Transverse colon (tissue), 4 donors: ENCODE measurements at regions not wholly inside any gene's neighbourhood (a gene's known extent, or its start where the extent isn't known, plus 50 kb on each side); places are given as distances from the start of the nearest gene placed in this dataset.

Experiments used
- DNase-seq: peaks from one replicate; pipeline ENCODE4 v3.0.0-alpha.2; 2019
- H3K27ac ChIP-seq, 4 donors: fragments of 200-600 bp; sonication (generic); 2 replicates each; pipeline ENCODE4 v1.5.1; 2016 to 2018; ENCODE audit warnings: inconsistent platforms in 4 of 4
- H3K27me3 ChIP-seq: fragments of 200-600 bp; sonication (generic); 2 replicates; pipeline ENCODE4 v1.5.1; 2017; ENCODE audit warnings: inconsistent platforms
- H3K36me3 ChIP-seq, 4 donors: fragments of 200-600 bp; sonication (generic); 2 replicates each; pipeline ENCODE4 v1.5.1; 2017 to 2019; ENCODE audit warnings: inconsistent platforms in 4 of 4
- H3K4me1 ChIP-seq, 4 donors: fragments of 200-600 bp; sonication (generic); 2 replicates each; pipeline ENCODE4 v1.5.1; 2017 to 2020; ENCODE audit warnings: inconsistent platforms in 4 of 4
- H3K4me3 ChIP-seq, 4 donors: fragments of 200-600 bp; sonication (generic); 1 replicate in 1 of 4; 2 replicates in 3 of 4; pipeline versions ENCODE4 v1.5.1 to v1.6.1; 2017 to 2019; ENCODE audit warnings: inconsistent platforms in 4 of 4
- H3K9me3 ChIP-seq, 2 donors: fragments of 200-600 bp; sonication (generic); 2 replicates each; pipeline ENCODE4 v1.5.1; 2017 to 2019; ENCODE audit warnings: inconsistent platforms in 2 of 2
- EP300 ChIP-seq: sonication (generic); formaldehyde crosslinking; IDR thresholded peaks from one replicate; pipeline ENCODE4 v1.6.1; 2017; ENCODE audit warnings: antibody characterized with exemption, low read depth
- POLR2A ChIP-seq: fragments of 450-650 bp; IDR thresholded peaks from one replicate; pipeline ENCODE4 v1.6.1; 2016; ENCODE audit warnings: antibody characterized with exemption, mild to moderate bottlenecking, moderate library complexity
- POLR2AphosphoS5 ChIP-seq, 3 donors: sonication (generic); formaldehyde crosslinking; IDR thresholded peaks; one replicate each; pipeline ENCODE4 v1.6.1; 2016; ENCODE audit warnings: antibody characterized with exemption in 3 of 3
- WGBS, 2 donors: methylation state at CpG; one replicate each; pipeline ENCODE4 v1.1.5; 2018; ENCODE audit warnings: low coverage in 1 of 2; 5-methylcytosine and 5-hydroxymethylcytosine counted together
- in situ Hi-C, 4 donors: fragments of 200-750 bp; cut with MboI; loops; one replicate each; pipeline versions ENCODE4 v1.15.0 to v1.15.1; 2017; ENCODE audit warnings: low sequenced_read_pairs in 3 of 4, low pct_ligation_motif_present in 1 of 4, low pct_unique_long_range_greater_than_20kb in 1 of 4
- intact Hi-C: fragments of 100-400 bp; cut with DNase I; formaldehyde crosslinking; loops from one replicate; pipeline ENCODE4 v1.15.1; 2023; ENCODE audit warnings: low total_unique reads
- TF ChIP-seq, protein P1 (sequence below), 5 experiments: fragments of 200-600 bp in 3 of 5; fragments of 450-650 bp in 2 of 5; sonication (generic) in 3 of 5; IDR thresholded peaks; 1 replicate in 2 of 5; 2 replicates in 3 of 5; pipeline ENCODE4 v1.5.1; 2016 to 2017; ENCODE audit warnings: antibody characterized with exemption in 5 of 5, inconsistent platforms in 3 of 5, mild to moderate bottlenecking in 2 of 5, moderate library complexity in 1 of 5

DNA sequence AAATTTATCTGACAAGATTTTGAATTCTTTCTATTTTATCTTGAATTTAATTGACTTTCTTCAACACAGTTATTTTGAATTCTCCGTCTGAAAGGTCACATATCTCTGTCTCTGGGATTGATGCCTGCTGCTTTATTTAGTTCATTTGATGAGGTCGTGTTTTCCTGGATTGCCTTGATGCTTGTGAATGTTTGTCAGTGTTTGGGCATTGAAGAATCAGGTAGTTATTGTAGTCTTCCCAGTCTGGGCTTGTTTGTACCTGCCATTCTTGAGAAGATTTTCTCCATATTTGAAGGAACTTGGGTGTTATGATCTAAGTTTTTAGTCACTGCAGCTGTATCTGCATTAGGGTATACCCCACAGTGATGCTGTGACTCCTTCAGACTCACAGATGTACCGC, 315.8 kb upstream of the DDHD1 start:
- Histone ChIP-seq H3K4me3 (no peak overlapping the region), H3K27me3 (no peaks in the 10 kb centered on the region), H3K27ac (no peak overlapping the region), H3K36me3 (no peaks in the 10 kb centered on the region), H3K9me3 (peaks cover 0 to 6% of the 10 kb centered on the region in 2 donors), H3K4me1 (no peaks in the 10 kb centered on the region)
- TF ChIP-seq, protein P1, sequence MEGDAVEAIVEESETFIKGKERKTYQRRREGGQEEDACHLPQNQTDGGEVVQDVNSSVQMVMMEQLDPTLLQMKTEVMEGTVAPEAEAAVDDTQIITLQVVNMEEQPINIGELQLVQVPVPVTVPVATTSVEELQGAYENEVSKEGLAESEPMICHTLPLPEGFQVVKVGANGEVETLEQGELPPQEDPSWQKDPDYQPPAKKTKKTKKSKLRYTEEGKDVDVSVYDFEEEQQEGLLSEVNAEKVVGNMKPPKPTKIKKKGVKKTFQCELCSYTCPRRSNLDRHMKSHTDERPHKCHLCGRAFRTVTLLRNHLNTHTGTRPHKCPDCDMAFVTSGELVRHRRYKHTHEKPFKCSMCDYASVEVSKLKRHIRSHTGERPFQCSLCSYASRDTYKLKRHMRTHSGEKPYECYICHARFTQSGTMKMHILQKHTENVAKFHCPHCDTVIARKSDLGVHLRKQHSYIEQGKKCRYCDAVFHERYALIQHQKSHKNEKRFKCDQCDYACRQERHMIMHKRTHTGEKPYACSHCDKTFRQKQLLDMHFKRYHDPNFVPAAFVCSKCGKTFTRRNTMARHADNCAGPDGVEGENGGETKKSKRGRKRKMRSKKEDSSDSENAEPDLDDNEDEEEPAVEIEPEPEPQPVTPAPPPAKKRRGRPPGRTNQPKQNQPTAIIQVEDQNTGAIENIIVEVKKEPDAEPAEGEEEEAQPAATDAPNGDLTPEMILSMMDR (IDR thresholded peaks at IDR 0.05), result no peak
- in situ Hi-C loops (no loop called here), intact Hi-C loops (no loop called here)
- WGBS, 2 donors, result 82% methylated on average over 3 of the region's 3 CpGs; no CpG with 5 or more reads in 1 of the 2 donors
- no peak for DNase-seq

DNA sequence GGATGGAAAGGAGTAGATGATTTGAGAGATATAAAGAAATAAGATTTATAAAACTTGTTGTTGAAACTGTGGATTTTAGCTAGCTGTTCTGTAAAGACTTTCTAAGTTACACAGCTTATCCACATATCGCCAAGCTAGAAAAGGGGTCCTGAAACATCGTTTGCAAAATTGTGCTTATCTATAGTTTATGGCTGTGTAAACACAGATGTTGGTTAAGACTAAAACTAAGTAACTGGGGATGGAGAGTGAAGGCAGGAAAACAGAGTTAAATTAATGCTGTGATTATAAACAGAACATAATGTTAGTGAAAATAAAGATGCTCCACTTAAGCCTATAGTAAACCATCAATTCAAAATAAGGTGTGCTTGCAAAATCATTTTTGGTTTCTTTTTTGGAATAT, 311.3 kb upstream of the DDHD1 start:
- DNase-seq, result no peak
- WGBS, 2 donors, result 59 to 65% methylated on average over 2 of the region's 2 CpGs
- intact Hi-C loops, result no loop called here
- H3K4me1 ChIP-seq, result no peaks in the 10 kb centered on the region
- peaks cover 0 to 6% of the 10 kb centered on the region in 2 donors for H3K9me3 ChIP-seq
- H3K36me3 ChIP-seq, result no peaks in the 10 kb centered on the region
- no peak overlapping the region for H3K4me3 ChIP-seq
- in situ Hi-C loops, result no loop called here
- H3K27ac ChIP-seq, result no peak overlapping the region
- H3K27me3 ChIP-seq, result no peaks in the 10 kb centered on the region
- no peak for TF ChIP-seq POLR2A
- TF ChIP-seq POLR2AphosphoS5 (IDR thresholded peaks at IDR 0.05), result no peak
- TF ChIP-seq, protein P1 (IDR thresholded peaks at IDR 0.05), result no peak
- no peak for TF ChIP-seq EP300

DNA sequence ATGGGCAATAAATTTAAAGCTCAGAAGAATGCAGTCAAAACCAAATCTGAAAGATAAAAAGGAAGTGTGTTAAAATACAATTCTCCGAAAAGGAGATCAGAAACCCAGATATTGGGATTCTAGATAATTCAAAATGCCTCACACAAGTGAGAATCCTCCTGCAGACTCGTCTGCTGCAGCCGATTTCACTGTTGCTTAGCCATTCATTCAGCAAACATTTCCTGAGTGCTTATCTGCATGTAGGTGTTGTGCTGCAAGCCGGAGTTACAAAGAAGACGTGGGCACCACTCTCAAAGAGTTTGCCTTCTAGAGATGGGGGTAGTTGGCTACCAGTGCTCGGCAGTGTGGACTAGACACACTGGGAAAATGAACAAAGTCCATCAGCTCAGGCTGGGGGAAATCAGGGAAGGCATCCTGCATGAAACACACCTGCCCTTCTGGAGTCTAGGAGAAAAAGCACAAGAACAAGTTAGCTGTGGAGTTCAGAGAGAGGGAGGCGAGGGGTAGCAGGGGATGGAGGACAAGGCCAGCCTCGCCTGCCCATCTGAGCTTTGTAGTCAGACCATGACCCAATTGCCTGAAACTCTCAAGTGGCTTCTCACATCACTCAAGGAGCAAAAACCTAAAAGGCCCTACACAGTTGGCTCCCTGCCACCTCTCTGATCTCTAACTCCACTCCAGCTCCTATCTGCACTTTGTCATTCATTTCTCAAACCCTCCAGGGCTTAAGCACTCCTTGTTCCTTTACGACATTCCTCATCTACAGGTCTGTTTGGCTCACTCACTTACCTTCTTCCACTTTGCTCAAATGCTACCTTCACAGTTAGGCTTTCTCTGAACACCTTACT, 310.0 kb upstream of the DDHD1 start:
- 70 to 76% methylated on average over 8 to 9 of the region's 9 CpGs for WGBS, 2 donors
- H3K4me1 ChIP-seq, result peaks cover 0 to 4% (median 0%) of the 10 kb centered on the region in 4 donors
- no peaks in the 10 kb centered on the region for H3K27me3 ChIP-seq
- DNase-seq, result no peak
- no peak overlapping the region for H3K27ac ChIP-seq
- no peaks in the 10 kb centered on the region for H3K36me3 ChIP-seq
- peaks cover 0 to 6% of the 10 kb centered on the region in 2 donors for H3K9me3 ChIP-seq
- intact Hi-C loops (no loop called here), in situ Hi-C loops (no loop called here)
- TF ChIP-seq POLR2AphosphoS5 (IDR thresholded peaks at IDR 0.05), result no peak
- no peak for TF ChIP-seq EP300
- TF ChIP-seq, protein P1 (IDR thresholded peaks at IDR 0.05), result no peak
- TF ChIP-seq POLR2A, result no peak
- H3K4me3 ChIP-seq, result no peak overlapping the region

DNA sequence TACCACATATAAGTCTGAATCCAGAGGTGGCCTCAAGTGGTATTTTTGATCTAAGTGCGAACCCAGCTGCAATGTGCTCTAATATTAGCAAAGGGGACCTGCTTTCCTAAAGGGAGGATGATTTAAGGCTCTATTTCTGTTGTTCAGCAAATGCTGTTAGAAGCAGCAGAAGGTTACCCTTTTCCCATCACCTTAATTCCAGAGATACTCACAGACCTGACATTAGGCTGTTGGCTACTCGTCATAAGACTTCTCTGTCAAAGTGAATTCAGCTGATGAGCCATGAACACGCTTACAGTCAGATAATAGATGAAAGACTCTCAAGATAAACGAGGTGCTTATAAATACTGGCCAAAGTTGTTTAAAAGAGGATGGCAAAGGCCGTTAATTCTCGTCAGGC, 308.7 kb upstream of the DDHD1 start:
- Histone ChIP-seq H3K27me3 (no peaks in the 10 kb centered on the region), H3K27ac (peak overlapping the region in 1 of 4 donors; percentile 11), H3K36me3 (no peaks in the 10 kb centered on the region), H3K9me3 (no peaks in the 10 kb centered on the region), H3K4me3 (no peak overlapping the region), H3K4me1 (peaks cover 0 to 4% (median 0%) of the 10 kb centered on the region in 4 donors)
- TF ChIP-seq POLR2AphosphoS5 (IDR thresholded peaks at IDR 0.05) (no peak), EP300 (no peak), POLR2A (no peak)
- TF ChIP-seq, protein P1 (IDR thresholded peaks at IDR 0.05), result no peak
- WGBS, 2 donors, result 61 to 64% methylated on average over 6 of the region's 6 CpGs
- no peak for DNase-seq
- in situ Hi-C loops, result no loop called here
- intact Hi-C loops, result no loop called here
